HG03439 (cell line): ENCODE measurements at regions not wholly inside any gene's neighbourhood (a gene's known extent, or its start where the extent isn't known, plus 50 kb on each side); places are given as distances from the start of the nearest gene placed in this dataset.
"Not testable (repeated sequence)": the region's sequence is repeated elsewhere in the genome, so short reads cannot be mapped to it uniquely, and the experiment has no call there.

ENCODE experiments used
- ATAC-seq: cut with Tn5 transposase; IDR thresholded peaks from one replicate; pipeline ENCODE4 v1.9.1; 2021; ENCODE audit warnings: mild to moderate bottlenecking, moderate library complexity; ENCODE audit not compliant: unreplicated experiment

- no peak for ATAC-seq
These were observed 622.2 kb upstream of the ZNF385D start for GRCh38 chr3:22373182-22373581.

- no peak for ATAC-seq
These were observed 622.8 kb upstream of the ZNF385D start for GRCh38 chr3:22373827-22374226.

GRCh38 chr3:22377421-22377820 lies 626.4 kb upstream of the ZNF385D start:
- ATAC-seq, result no peak

- no peak for ATAC-seq
These were observed 627.9 kb upstream of the ZNF385D start for GRCh38 chr3:22378869-22379268.

GRCh38 chr3:22380253-22380652 lies 629.2 kb upstream of the ZNF385D start:
- ATAC-seq, result no peak

- not testable (repeated sequence) for ATAC-seq
These were observed 630.6 kb upstream of the ZNF385D start for GRCh38 chr3:22381564-22381963.

- no peak for ATAC-seq
These were observed 632.3 kb upstream of the ZNF385D start for GRCh38 chr3:22383285-22383684.

- ATAC-seq, result no peak
These were observed 635.1 kb upstream of the ZNF385D start for GRCh38 chr3:22386107-22386506.

- no peak for ATAC-seq
These were observed 641.3 kb upstream of the ZNF385D start for GRCh38 chr3:22392286-22392685.

- no peak for ATAC-seq
These were observed 641.8 kb upstream of the ZNF385D start for GRCh38 chr3:22392859-22393258.

GRCh38 chr3:22399566-22399965 lies 648.6 kb upstream of the ZNF385D start:
- no peak for ATAC-seq

GRCh38 chr3:22401499-22401898 lies 650.5 kb upstream of the ZNF385D start:
- no peak for ATAC-seq

- no peak for ATAC-seq
These were observed 663.2 kb upstream of the ZNF385D start for GRCh38 chr3:22414239-22414638.

- not testable (repeated sequence) for ATAC-seq
These were observed 665.9 kb upstream of the ZNF385D start for GRCh38 chr3:22416838-22417446.

GRCh38 chr3:22419261-22419660 lies 668.3 kb upstream of the ZNF385D start:
- ATAC-seq, result no peak

- no peak for ATAC-seq
These were observed 670.6 kb upstream of the ZNF385D start for GRCh38 chr3:22421589-22421988.

GRCh38 chr3:22431334-22431733 lies 680.3 kb upstream of the ZNF385D start:
- no peak for ATAC-seq

GRCh38 chr3:22439626-22440025 lies 688.6 kb upstream of the ZNF385D start:
- ATAC-seq, result no peak

- ATAC-seq, result no peak
These were observed 690.7 kb upstream of the ZNF385D start for GRCh38 chr3:22441711-22442110.

- no peak for ATAC-seq
These were observed 692.7 kb upstream of the ZNF385D start for GRCh38 chr3:22443571-22444233.

- not testable (repeated sequence) for ATAC-seq
These were observed 694.3 kb upstream of the ZNF385D start for GRCh38 chr3:22445336-22445735.

GRCh38 chr3:22450786-22451400 lies 699.9 kb upstream of the ZNF385D start:
- no peak for ATAC-seq
